Smooth muscle cell (in vitro differentiated cells): ENCODE measurements at regions not wholly inside any gene's neighbourhood (a gene's known extent, or its start where the extent isn't known, plus 50 kb on each side); places are given as distances from the start of the nearest gene placed in this dataset.

Experiments
- DNase-seq: peaks from one replicate; lab custom pipeline; 2025; ENCODE audit not compliant: unreplicated experiment; lab: John Stamatoyannopoulos, UW
- H2AFZ ChIP-seq: fragments of 200-600 bp; sonication (generic); 2 replicates; pipeline ENCODE4 v1.6.0; 2016; ENCODE audit warnings: antibody characterized with exemption, low read depth, mild to moderate bottlenecking
- H3F3A ChIP-seq: fragments of 200-600 bp; sonication (generic); 2 replicates; pipeline ENCODE4 v1.6.0; 2017; ENCODE audit warnings: antibody characterized with exemption, low read depth
- H3K27ac ChIP-seq: fragments of 200-600 bp; sonication (generic); 2 replicates; pipeline ENCODE4 v1.5.1; 2016; ENCODE audit warnings: low read depth, mild to moderate bottlenecking
- H3K27me3 ChIP-seq: fragments of 200-600 bp; sonication (generic); 2 replicates; pipeline ENCODE4 v1.6.1; 2016; ENCODE audit warnings: low read depth, mild to moderate bottlenecking
- H3K36me3 ChIP-seq: fragments of 200-600 bp; sonication (generic); 2 replicates; pipeline ENCODE4 v1.5.1; 2016; ENCODE audit warnings: low read depth
- H3K4me1 ChIP-seq: fragments of 200-600 bp; sonication (generic); 2 replicates; pipeline ENCODE4 v1.5.1; 2016; ENCODE audit warnings: low read depth
- H3K4me2 ChIP-seq: fragments of 200-600 bp; sonication (generic); 2 replicates; pipeline ENCODE4 v1.6.0; 2016; ENCODE audit warnings: mild to moderate bottlenecking
- H3K4me3 ChIP-seq: fragments of 200-600 bp; sonication (generic); 2 replicates; pipeline ENCODE4 v1.5.1; 2016; ENCODE audit warnings: mild to moderate bottlenecking
- H3K79me2 ChIP-seq: fragments of 200-600 bp; sonication (generic); 2 replicates; pipeline ENCODE4 v1.6.0; 2016; ENCODE audit warnings: low read depth, mild to moderate bottlenecking
- H3K9ac ChIP-seq: fragments of 200-600 bp; sonication (generic); 2 replicates; pipeline ENCODE4 v1.6.0; 2016; ENCODE audit warnings: low read depth
- H3K9me3 ChIP-seq: fragments of 200-600 bp; sonication (generic); replicated peaks from 2 replicates; pipeline ENCODE4 v1.5.1; 2016; ENCODE audit warnings: low read depth
- H4K20me1 ChIP-seq: fragments of 200-600 bp; sonication (generic); 2 replicates; pipeline ENCODE4 v1.6.0; 2016; ENCODE audit warnings: low read depth
- CTCF ChIP-seq: fragments of 200-600 bp; sonication (generic); IDR thresholded peaks from 2 replicates; pipeline ENCODE4 v1.5.1; 2017; ENCODE audit warnings: borderline replicate concordance, mild to moderate bottlenecking, antibody characterized with exemption; ENCODE audit not compliant: insufficient read depth, poor library complexity, severe bottlenecking
- WGBS: methylation state at CpG from one replicate; pipeline ENCODE4 v1.1.7; 2016; ENCODE audit warnings: low lambda C conversion rate; 5-methylcytosine and 5-hydroxymethylcytosine counted together

- Histone ChIP-seq H3K4me1 (no peaks in the 10 kb centered on the region), H3F3A (no peaks in the 10 kb centered on the region), H4K20me1 (no peaks in the 10 kb centered on the region), H3K27ac (no peak overlapping the region), H3K4me2 (no peak overlapping the region), H3K4me3 (no peak overlapping the region), H3K36me3 (no peaks in the 10 kb centered on the region), H2AFZ (no peak overlapping the region), H3K9ac (no peak overlapping the region), H3K27me3 (peaks cover 23% of the 10 kb centered on the region), H3K9me3 (no peaks in the 10 kb centered on the region), H3K79me2 (no peaks in the 10 kb centered on the region)
- DNase-seq = no peak
- no peak for TF ChIP-seq CTCF
- WGBS = 100% methylated on average over 1 of the region's 1 CpG
Measured at GRCh38 chr5:62051747-62052146, 254.3 kb upstream of the KIF2A start.

- Histone ChIP-seq H3F3A (no peaks in the 10 kb centered on the region), H3K9ac (no peak overlapping the region), H2AFZ (no peak overlapping the region), H3K4me1 (no peaks in the 10 kb centered on the region), H3K36me3 (no peaks in the 10 kb centered on the region), H3K4me2 (no peak overlapping the region), H3K27me3 (no peaks in the 10 kb centered on the region), H3K27ac (no peak overlapping the region), H3K79me2 (no peaks in the 10 kb centered on the region), H3K4me3 (no peak overlapping the region), H4K20me1 (no peaks in the 10 kb centered on the region), H3K9me3 (no peaks in the 10 kb centered on the region)
- 74% methylated on average over 2 of the region's 2 CpGs for WGBS
- no peak for DNase-seq
- no peak for TF ChIP-seq CTCF
Measured at GRCh38 chr5:62059960-62060359, 246.0 kb upstream of the KIF2A start.

- no peak overlapping the region for H3K4me3 ChIP-seq
- H3K4me1 ChIP-seq = no peaks in the 10 kb centered on the region
- no peaks in the 10 kb centered on the region for H3K27me3 ChIP-seq
- no peak for TF ChIP-seq CTCF
- H4K20me1 ChIP-seq = no peaks in the 10 kb centered on the region
- H3K4me2 ChIP-seq = peak overlapping the region; percentile 12
- no peaks in the 10 kb centered on the region for H3K36me3 ChIP-seq
- H3K27ac ChIP-seq = no peak overlapping the region
- H2AFZ ChIP-seq = no peak overlapping the region
- no peaks in the 10 kb centered on the region for H3K79me2 ChIP-seq
- H3F3A ChIP-seq = no peaks in the 10 kb centered on the region
- H3K9me3 ChIP-seq = no peaks in the 10 kb centered on the region
- no peak overlapping the region for H3K9ac ChIP-seq
- DNase-seq = no peak
- 49% methylated on average over 4 of the region's 4 CpGs for WGBS
Measured at GRCh38 chr5:62065050-62065449, 241.0 kb upstream of the KIF2A start.

GRCh38 chr5:62066761-62067277 is 239.2 kb upstream of the KIF2A start:
- H2AFZ ChIP-seq = no peak overlapping the region
- H3K79me2 ChIP-seq = no peaks in the 10 kb centered on the region
- no peak overlapping the region for H3K4me2 ChIP-seq
- no peaks in the 10 kb centered on the region for H3K27me3 ChIP-seq
- no peak overlapping the region for H3K9ac ChIP-seq
- H3K4me1 ChIP-seq = no peaks in the 10 kb centered on the region
- no peak for TF ChIP-seq CTCF
- no peaks in the 10 kb centered on the region for H3K9me3 ChIP-seq
- no peaks in the 10 kb centered on the region for H4K20me1 ChIP-seq
- H3K27ac ChIP-seq = no peak overlapping the region
- H3K36me3 ChIP-seq = no peaks in the 10 kb centered on the region
- no peaks in the 10 kb centered on the region for H3F3A ChIP-seq
- no peak overlapping the region for H3K4me3 ChIP-seq
- DNase-seq = no peak
